IMR-90 (cell line): ENCODE measurements at regions not wholly inside any gene's neighbourhood (a gene's known extent, or its start where the extent isn't known, plus 50 kb on each side); places are given as distances from the start of the nearest gene placed in this dataset.

Source experiments
- ATAC-seq: fragments of 200-7000 bp; cut with Tn5 transposase; 2 replicates; pipeline ENCODE4 v1.9.1; 2020; ENCODE audit warnings: low read depth, mild to moderate bottlenecking, moderate library complexity
- BruUV-seq: library from RNA; stranded (reverse); fragments of 400-500 nt; replicated peaks from 2 replicates; lab custom pipeline; 2021; lab: Mats Ljungman, UMichigan
- CTCF ChIA-PET: fragments of 300-600 bp; formaldehyde crosslinking; extraction: SDS; loops from one replicate; lab custom pipeline; 2021; ENCODE audit warnings: antibody characterized with exemption; lab: Yijun Ruan, JAX
- POLR2A ChIA-PET: fragments of 300-600 bp; sonication (Branson Sonifier 250); formaldehyde crosslinking; loops from one replicate; lab custom pipeline; 2022; ENCODE audit warnings: antibody characterized with exemption; ENCODE audit not compliant: unreplicated experiment; lab: Charles Lee
- DNase-seq: peaks from one replicate; pipeline ENCODE4 v3.0.0; 2013
- H2AFZ ChIP-seq: replicated peaks from 2 replicates; pipeline ENCODE3; 2013; ENCODE audit warnings: low read length, mild to moderate bottlenecking; ENCODE audit not compliant: poor library complexity
- H2AK5ac ChIP-seq: 2 replicates; pipeline ENCODE4 v1.6.1; 2013; ENCODE audit warnings: low read depth, low read length, inconsistent platforms
- H2AK9ac ChIP-seq: replicated peaks from 2 replicates; pipeline ENCODE3; 2013; ENCODE audit warnings: mild to moderate bottlenecking, low read depth, low read length, moderate library complexity; ENCODE audit not compliant: poor library complexity
- H2BK120ac ChIP-seq: 2 replicates; pipeline ENCODE4 v1.6.1; 2013; ENCODE audit warnings: low read depth, low read length, inconsistent platforms
- H2BK15ac ChIP-seq: 3 replicates; pipeline ENCODE4 v1.6.1; 2013; ENCODE audit warnings: low read depth, low read length, inconsistent platforms
- H2BK20ac ChIP-seq: 2 replicates; pipeline ENCODE4 v1.6.1; 2013; ENCODE audit warnings: low read depth, mild to moderate bottlenecking, inconsistent platforms, low read length, moderate library complexity
- H2BK5ac ChIP-seq: 2 replicates; pipeline ENCODE4 v1.6.1; 2013; ENCODE audit warnings: mild to moderate bottlenecking, low read depth, low read length, inconsistent platforms; ENCODE audit not compliant: poor library complexity, severe bottlenecking
- H3K14ac ChIP-seq: replicated peaks from 2 replicates; pipeline ENCODE4 v1.6.1; 2013; ENCODE audit warnings: low read depth, low read length, inconsistent platforms
- H3K18ac ChIP-seq: 2 replicates; pipeline ENCODE4 v1.6.1; 2013; ENCODE audit warnings: low read depth, low read length, control low read depth
- H3K23ac ChIP-seq: 2 replicates; pipeline ENCODE4 v1.6.1; 2013; ENCODE audit warnings: low read depth, low read length, inconsistent platforms
- H3K27ac ChIP-seq: 2 replicates; pipeline ENCODE4 v1.5.1; 2013; ENCODE audit warnings: mild to moderate bottlenecking, control low read depth, low read length; ENCODE audit not compliant: insufficient read depth
- H3K27me3 ChIP-seq: 2 replicates; pipeline ENCODE4 v1.6.1; 2013; ENCODE audit warnings: low read length; ENCODE audit not compliant: control insufficient read depth, insufficient read depth
- H3K36me3 ChIP-seq: 2 replicates; pipeline ENCODE4 v1.6.1; 2013; ENCODE audit warnings: low read length, mixed read lengths; ENCODE audit not compliant: control insufficient read depth, insufficient read depth
- H3K4ac ChIP-seq: 2 replicates; pipeline ENCODE4 v1.6.1; 2013; ENCODE audit warnings: low read depth, low read length, inconsistent platforms
- H3K4me1 ChIP-seq: 2 replicates; pipeline ENCODE4 v1.6.1; 2013; ENCODE audit warnings: low read length, mixed read lengths; ENCODE audit not compliant: control insufficient read depth, insufficient read depth
- H3K4me2 ChIP-seq: 2 replicates; pipeline ENCODE4 v1.6.1; 2013; ENCODE audit warnings: low read depth, mild to moderate bottlenecking, control low read depth, low read length, moderate library complexity
- H3K4me3 ChIP-seq: 2 replicates; pipeline ENCODE4 v1.5.1; 2013; ENCODE audit warnings: low read depth, mild to moderate bottlenecking, control low read depth, low read length, moderate library complexity; ENCODE audit not compliant: insufficient read depth
- H3K56ac ChIP-seq: 2 replicates; pipeline ENCODE4 v1.6.1; 2013; ENCODE audit warnings: low read length, inconsistent platforms; ENCODE audit not compliant: insufficient read depth; ENCODE audit errors: extremely low read depth
- H3K79me1 ChIP-seq, 2 experiments: 2 replicates each; pipeline ENCODE4 v1.6.1; 2013; ENCODE audit warnings: low read length in 2 of 2, inconsistent platforms in 1 of 2, low read depth in 1 of 2
- H3K9ac ChIP-seq: 2 replicates; pipeline ENCODE4 v1.6.1; 2013; ENCODE audit warnings: low read depth, low read length, control low read depth
- H3K9me1 ChIP-seq: 2 replicates; pipeline ENCODE4 v1.6.1; 2013; ENCODE audit warnings: low read length, inconsistent platforms; ENCODE audit not compliant: insufficient read depth
- H3K9me3 ChIP-seq: 2 replicates; pipeline ENCODE4 v1.6.1; 2013; ENCODE audit warnings: low read length; ENCODE audit not compliant: control insufficient read depth, insufficient read depth
- H4K20me1 ChIP-seq: 2 replicates; pipeline ENCODE4 v1.6.1; 2013; ENCODE audit warnings: low read length, inconsistent platforms; ENCODE audit not compliant: insufficient read depth
- H4K5ac ChIP-seq: 2 replicates; pipeline ENCODE4 v1.6.1; 2013; ENCODE audit warnings: mild to moderate bottlenecking, low read depth, low read length, control low read depth
- H4K8ac ChIP-seq, 2 experiments: 2 replicates each; pipeline ENCODE4 v1.6.1; 2013; ENCODE audit warnings: low read depth in 2 of 2, low read length in 2 of 2, control low read depth in 1 of 2, inconsistent platforms in 1 of 2
- H4K91ac ChIP-seq: 2 replicates; pipeline ENCODE4 v1.6.1; 2013; ENCODE audit warnings: low read depth, low read length, inconsistent platforms; ENCODE audit not compliant: insufficient read depth
- BHLHE40 ChIP-seq: fragments of 150-350 bp; IDR thresholded peaks from 2 replicates; pipeline ENCODE4 v1.6.1; 2016; ENCODE audit warnings: mild to moderate bottlenecking, low read depth, low read length
- FOS ChIP-seq: fragments of 150-350 bp; IDR thresholded peaks from 2 replicates; pipeline ENCODE4 v1.6.1; 2016; ENCODE audit warnings: low read depth, low read length
- POLR2A ChIP-seq: IDR thresholded peaks from 2 replicates; pipeline ENCODE4 v1.6.1; 2012; ENCODE audit warnings: mild to moderate bottlenecking, low read depth, low read length
- RCOR1 ChIP-seq: IDR thresholded peaks from 2 replicates; pipeline ENCODE4 v1.6.1; 2012; ENCODE audit warnings: mild to moderate bottlenecking, low read length, improper control_type of control experiment; ENCODE audit not compliant: insufficient replicate concordance
- WGBS, 2 experiments: methylation state at CpG; one replicate each; pipeline versions ENCODE4 v1.1.5 to v1.1.7; 2013; ENCODE audit warnings: missing lambda C conversion rate in 2 of 2; ENCODE audit not compliant: insufficient read length in 1 of 2; ENCODE audit errors: extremely low coverage in 2 of 2; 5-methylcytosine and 5-hydroxymethylcytosine counted together
- dilution Hi-C: fragments of 300-500 bp; cut with HindIII; formaldehyde crosslinking; loops from one replicate; pipeline ENCODE4 v1.14.3; 2018; ENCODE audit warnings: low sequenced_read_pairs; ENCODE audit not compliant: unreplicated experiment
- in situ Hi-C: fragments of 300-500 bp; cut with MboI; formaldehyde crosslinking; loops from 3 replicates; pipeline ENCODE4 v1.14.3; 2019; ENCODE audit warnings: low sequenced_read_pairs, inconsistent platforms, mixed read lengths
- intact Hi-C: fragments of 100-400 bp; cut with micrococcal nuclease; formaldehyde crosslinking; loops from 2 replicates; pipeline ENCODE4 v1.10.0; 2022

DNA sequence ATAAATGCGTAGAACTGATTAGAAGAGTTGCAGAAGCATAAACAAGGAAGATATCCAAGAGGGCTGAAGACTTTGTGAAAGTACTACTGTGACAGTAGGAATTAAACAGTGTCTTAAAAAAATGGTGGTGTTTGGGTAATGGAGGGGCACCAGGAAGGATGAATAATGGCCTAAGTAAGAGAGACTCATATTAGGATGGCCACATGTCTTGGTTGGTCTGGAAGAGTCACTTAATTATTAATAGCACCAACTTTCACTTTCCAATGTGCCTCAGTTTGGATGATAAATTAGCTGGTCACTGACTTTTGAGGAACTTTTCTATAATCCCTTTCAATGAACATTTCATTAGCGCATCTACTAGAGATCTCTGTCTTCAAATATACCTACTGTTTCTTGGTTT is 372.2 kb downstream of the NYAP2 start:
- WGBS, 2 experiments, result no CpG with 5 or more reads among the region's 2 CpGs
- Histone ChIP-seq H3K27ac (no peak overlapping the region), H3K14ac (no peak overlapping the region), H4K20me1 (no peaks in the 10 kb centered on the region), H3K79me1 (no peaks in the 10 kb centered on the region), H2AK9ac (no peak overlapping the region), H3K4me2 (no peak overlapping the region), H4K5ac (no peak overlapping the region), H2BK20ac (no peak overlapping the region), H3K4me3 (no peak overlapping the region), H2BK120ac (no peak overlapping the region), H4K91ac (no peak overlapping the region), H3K4ac (no peak overlapping the region), H2AFZ (no peak overlapping the region), H4K8ac (no peak overlapping the region), H3K56ac (no peak overlapping the region), H3K18ac (no peak overlapping the region), H3K23ac (no peak overlapping the region), H3K9me1 (no peaks in the 10 kb centered on the region), H3K27me3 (no peaks in the 10 kb centered on the region), H2BK15ac (no peak overlapping the region), H2BK5ac (no peak overlapping the region), H3K9me3 (no peaks in the 10 kb centered on the region; the same call in 1 of the 2 replicates), H3K9ac (no peak overlapping the region), H3K4me1 (no peaks in the 10 kb centered on the region), H3K36me3 (no peaks in the 10 kb centered on the region), H2AK5ac (no peak overlapping the region)
- no TSS peak for BruUV-seq
- intact Hi-C loops, result no loop called here
- POLR2A ChIA-PET, result no interaction called here
- DNase-seq, result no peak
- dilution Hi-C loops, result no loop called here
- CTCF ChIA-PET, result no interaction called here
- no peak for ATAC-seq
- no peak for TF ChIP-seq BHLHE40
- TF ChIP-seq FOS, result no peak
- TF ChIP-seq POLR2A, result no peak
- TF ChIP-seq RCOR1, result no peak
- in situ Hi-C loops, result no loop called here
